H9 (cell line): ENCODE measurements at regions not wholly inside any gene's neighbourhood (a gene's known extent, or its start where the extent isn't known, plus 50 kb on each side); places are given as distances from the start of the nearest gene placed in this dataset.

Experiments used
- DNase-seq: peaks from one replicate; pipeline ENCODE4 v3.0.0-alpha.2; 2017
- H2AFZ ChIP-seq: one replicate; pipeline ENCODE4 v1.6.1; 2013; ENCODE audit warnings: mild to moderate bottlenecking, low read length, control low read depth, moderate library complexity
- H2AK5ac ChIP-seq: 2 replicates; pipeline ENCODE4 v1.6.1; 2013; ENCODE audit warnings: low read length, control low read depth, mixed read lengths; ENCODE audit not compliant: insufficient read length
- H2BK120ac ChIP-seq: one replicate; pipeline ENCODE4 v1.6.1; 2013; ENCODE audit warnings: low read depth, mild to moderate bottlenecking, low read length, control low read depth, inconsistent platforms; ENCODE audit not compliant: poor library complexity, severe bottlenecking
- H2BK12ac ChIP-seq: 2 replicates; pipeline ENCODE4 v1.6.1; 2013; ENCODE audit warnings: low read length, control low read depth, mixed read lengths, low read depth; ENCODE audit not compliant: insufficient read length
- H2BK15ac ChIP-seq: 2 replicates; pipeline ENCODE4 v1.6.1; 2013; ENCODE audit warnings: low read depth, low read length, control low read depth
- H2BK20ac ChIP-seq: one replicate; pipeline ENCODE4 v1.6.1; 2013; ENCODE audit warnings: low read depth, mild to moderate bottlenecking, low read length, control low read depth, inconsistent platforms; ENCODE audit not compliant: poor library complexity, severe bottlenecking
- H2BK5ac ChIP-seq: 2 replicates; pipeline ENCODE4 v1.6.1; 2013; ENCODE audit warnings: low read length, control low read depth, mixed read lengths; ENCODE audit not compliant: insufficient read length
- H3K14ac ChIP-seq: 2 replicates; pipeline ENCODE4 v1.6.1; 2013; ENCODE audit warnings: low read length, control low read depth; ENCODE audit not compliant: insufficient read depth
- H3K18ac ChIP-seq: 2 replicates; pipeline ENCODE4 v1.6.1; 2013; ENCODE audit warnings: low read depth, mild to moderate bottlenecking, mixed read lengths, low read length, control low read depth; ENCODE audit not compliant: insufficient read length
- H3K23ac ChIP-seq: 2 replicates; pipeline ENCODE4 v1.6.1; 2013; ENCODE audit warnings: low read length, control low read depth, mixed read lengths, low read depth; ENCODE audit not compliant: insufficient read length
- H3K23me2 ChIP-seq: 2 replicates; pipeline ENCODE4 v1.6.1; 2013; ENCODE audit warnings: low read depth, mild to moderate bottlenecking, mixed read lengths, low read length, control low read depth; ENCODE audit not compliant: insufficient read length, poor library complexity, severe bottlenecking
- H3K27ac ChIP-seq: 2 replicates; pipeline ENCODE4 v1.5.1; 2013; ENCODE audit warnings: low read length, control low read depth, mixed read lengths, low read depth; ENCODE audit not compliant: insufficient read length
- H3K27me3 ChIP-seq: 2 replicates; pipeline ENCODE4 v1.6.1; 2013; ENCODE audit warnings: low read length, control low read depth, inconsistent platforms; ENCODE audit not compliant: insufficient read depth
- H3K4ac ChIP-seq: 2 replicates; pipeline ENCODE4 v1.6.1; 2013; ENCODE audit warnings: low read depth, mild to moderate bottlenecking, control low read depth, inconsistent platforms, low read length, moderate library complexity
- H3K4me1 ChIP-seq: 2 replicates; pipeline ENCODE4 v1.6.1; 2013; ENCODE audit warnings: low read length, control low read depth, inconsistent platforms; ENCODE audit not compliant: insufficient read depth
- H3K4me2 ChIP-seq: 2 replicates; pipeline ENCODE4 v1.6.1; 2013; ENCODE audit warnings: low read length, control low read depth, mixed read lengths; ENCODE audit not compliant: insufficient read length, insufficient read depth
- H3K56ac ChIP-seq: 2 replicates; pipeline ENCODE4 v1.6.1; 2013; ENCODE audit warnings: low read depth, mild to moderate bottlenecking, mixed read lengths, low read length, control low read depth; ENCODE audit not compliant: insufficient read length
- H3K79me1 ChIP-seq: 2 replicates; pipeline ENCODE4 v1.6.1; 2013; ENCODE audit warnings: low read depth, mild to moderate bottlenecking, moderate library complexity, low read length, control low read depth, inconsistent platforms; ENCODE audit not compliant: insufficient read depth, poor library complexity, severe bottlenecking
- H3K79me2 ChIP-seq: 2 replicates; pipeline ENCODE4 v1.6.1; 2013; ENCODE audit warnings: low read length, control low read depth, inconsistent platforms; ENCODE audit not compliant: insufficient read depth
- H3K9ac ChIP-seq: 2 replicates; pipeline ENCODE4 v1.6.1; 2013; ENCODE audit warnings: low read length, control low read depth, mixed read lengths; ENCODE audit not compliant: insufficient read length; ENCODE audit errors: extremely low read depth
- H3K9me3 ChIP-seq: one replicate; pipeline ENCODE4 v1.6.1; 2013; ENCODE audit warnings: low read depth, low read length, inconsistent platforms; ENCODE audit not compliant: control insufficient read depth
- H3T11ph ChIP-seq: one replicate; pipeline ENCODE4 v1.6.1; 2013; ENCODE audit warnings: mild to moderate bottlenecking, low read length, control low read depth, inconsistent platforms
- H4K20me1 ChIP-seq: one replicate; pipeline ENCODE4 v1.6.1; 2013; ENCODE audit not compliant: control insufficient read depth, insufficient read length, insufficient read depth
- H4K5ac ChIP-seq: 2 replicates; pipeline ENCODE4 v1.6.1; 2013; ENCODE audit warnings: low read depth, mild to moderate bottlenecking, mixed read lengths, low read length, control low read depth; ENCODE audit not compliant: insufficient read length
- H4K8ac ChIP-seq: replicated peaks from 2 replicates; pipeline ENCODE4 v1.6.1; 2013; ENCODE audit warnings: low read length, control low read depth, mixed read lengths, low read depth; ENCODE audit not compliant: insufficient read length
- H4K91ac ChIP-seq: 2 replicates; pipeline ENCODE4 v1.6.1; 2013; ENCODE audit warnings: low read depth, mild to moderate bottlenecking, moderate library complexity, mixed read lengths, low read length, control low read depth; ENCODE audit not compliant: insufficient read length
- H3K27ac Mint-ChIP-seq, 3 experiments: 2 replicates in 2 of 3; 3 replicates in 1 of 3; pipeline ENCODE4 v1.8.0; 2020 to 2021; ENCODE audit warnings: mixed read lengths in 3 of 3, mild to moderate bottlenecking in 1 of 3, moderate library complexity in 1 of 3
- H3K27me3 Mint-ChIP-seq: 2 replicates; pipeline ENCODE4 v1.8.0; 2021; ENCODE audit warnings: low read depth, mild to moderate bottlenecking, moderate library complexity, mixed read lengths
- H3K36me3 Mint-ChIP-seq, 3 experiments: 2 replicates in 2 of 3; 3 replicates in 1 of 3; pipeline ENCODE4 v1.8.0; 2020 to 2021; ENCODE audit warnings: low read depth in 3 of 3, mixed read lengths in 3 of 3; ENCODE audit not compliant: insufficient read depth in 1 of 3
- H3K4me1 Mint-ChIP-seq, 2 experiments: 2 replicates each; pipeline ENCODE4 v1.8.0; 2020; ENCODE audit warnings: mixed read lengths in 2 of 2
- H3K4me3 Mint-ChIP-seq, 2 experiments: 2 replicates in 1 of 2; 3 replicates in 1 of 2; pipeline ENCODE4 v1.8.0; 2020 to 2021; ENCODE audit warnings: mild to moderate bottlenecking in 2 of 2, mixed read lengths in 2 of 2, moderate library complexity in 1 of 2
- H3K9me3 Mint-ChIP-seq, 2 experiments: 2 replicates in 1 of 2; 3 replicates in 1 of 2; pipeline ENCODE4 v1.8.0; 2020; ENCODE audit warnings: mild to moderate bottlenecking in 2 of 2, mixed read lengths in 2 of 2, moderate library complexity in 1 of 2
- WGBS: extraction: QIAGEN DNeasy Blood & Tissue Kit; methylation state at CpG from one replicate; pipeline ENCODE4 v1.1.7; 2013; ENCODE audit warnings: missing lambda C conversion rate, low lambda C conversion rate, mixed read lengths; ENCODE audit not compliant: insufficient read length; ENCODE audit errors: extremely low coverage; 5-methylcytosine and 5-hydroxymethylcytosine counted together
- TF ChIP-seq, protein P1 (sequence below): fragments of 200-600 bp; sonication (generic); conservative IDR thresholded peaks from 3 replicates; pipeline ENCODE4 v1.8.0; 2021; ENCODE audit warnings: antibody characterized with exemption, mild to moderate bottlenecking

- Histone ChIP-seq H2BK15ac (no peak overlapping the region), H3K79me1 (no peaks in the 10 kb centered on the region), H4K8ac (no peak overlapping the region), H4K20me1 (no peaks in the 10 kb centered on the region), H2AFZ (no peak overlapping the region), H3K23ac (no peak overlapping the region), H3K79me2 (no peaks in the 10 kb centered on the region), H3K18ac (no peak overlapping the region), H3K56ac (no peak overlapping the region), H3T11ph (no peak overlapping the region), H2BK12ac (no peak overlapping the region), H2BK5ac (no peak overlapping the region), H3K9me3 (no peaks in the 10 kb centered on the region), H3K4ac (no peak overlapping the region), H3K9ac (no peak overlapping the region), H2BK120ac (no peak overlapping the region), H2BK20ac (no peak overlapping the region), H4K5ac (no peak overlapping the region), H3K14ac (no peak overlapping the region), H3K23me2 (no peaks in the 10 kb centered on the region), H3K27me3 (no peaks in the 10 kb centered on the region), H3K4me2 (no peak overlapping the region), H4K91ac (no peak overlapping the region), H3K27ac (no peak overlapping the region), H3K4me1 (no peaks in the 10 kb centered on the region; the same call in 1 of the 2 replicates), H2AK5ac (no peak overlapping the region)
- no peak for DNase-seq
- H3K27me3 Mint-ChIP-seq, result no peaks in the 10 kb centered on the region; the same call in none of the 2 replicates
- 0 out of 7 replicates have a peak overlapping the region, but pooled peaks of 1 of the 3 experiments have one; percentile 16 for H3K27ac Mint-ChIP-seq
- H3K4me1 Mint-ChIP-seq, result peaks cover 27 to 58% of the 10 kb centered on the region in 2 experiments
- H3K4me3 Mint-ChIP-seq, result no peak overlapping the region
- H3K36me3 Mint-ChIP-seq, result no peaks in the 10 kb centered on the region
- no peaks in the 10 kb centered on the region for H3K9me3 Mint-ChIP-seq
- TF ChIP-seq, protein P1, sequence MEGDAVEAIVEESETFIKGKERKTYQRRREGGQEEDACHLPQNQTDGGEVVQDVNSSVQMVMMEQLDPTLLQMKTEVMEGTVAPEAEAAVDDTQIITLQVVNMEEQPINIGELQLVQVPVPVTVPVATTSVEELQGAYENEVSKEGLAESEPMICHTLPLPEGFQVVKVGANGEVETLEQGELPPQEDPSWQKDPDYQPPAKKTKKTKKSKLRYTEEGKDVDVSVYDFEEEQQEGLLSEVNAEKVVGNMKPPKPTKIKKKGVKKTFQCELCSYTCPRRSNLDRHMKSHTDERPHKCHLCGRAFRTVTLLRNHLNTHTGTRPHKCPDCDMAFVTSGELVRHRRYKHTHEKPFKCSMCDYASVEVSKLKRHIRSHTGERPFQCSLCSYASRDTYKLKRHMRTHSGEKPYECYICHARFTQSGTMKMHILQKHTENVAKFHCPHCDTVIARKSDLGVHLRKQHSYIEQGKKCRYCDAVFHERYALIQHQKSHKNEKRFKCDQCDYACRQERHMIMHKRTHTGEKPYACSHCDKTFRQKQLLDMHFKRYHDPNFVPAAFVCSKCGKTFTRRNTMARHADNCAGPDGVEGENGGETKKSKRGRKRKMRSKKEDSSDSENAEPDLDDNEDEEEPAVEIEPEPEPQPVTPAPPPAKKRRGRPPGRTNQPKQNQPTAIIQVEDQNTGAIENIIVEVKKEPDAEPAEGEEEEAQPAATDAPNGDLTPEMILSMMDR, result peak; percentile 25; the same call in 2 of the 3 replicates
- no CpG with 5 or more reads among the region's 6 CpGs for WGBS
Measured at GRCh38 chr1:22231995-22232690, 89.2 kb upstream of the WNT4 start.
